RPMI8226 (cell line): ENCODE measurements at regions not wholly inside any gene's neighbourhood (a gene's known extent, or its start where the extent isn't known, plus 50 kb on each side); places are given as distances from the start of the nearest gene placed in this dataset.
"Not testable (repeated sequence)": the region's sequence is repeated elsewhere in the genome, so short reads cannot be mapped to it uniquely, and the experiment has no call there.

Source experiments
- DNase-seq: peaks from one replicate; pipeline ENCODE4 v3.0.0-alpha.2; 2015

GRCh38 chr1:30450818-30451233 lies 272.6 kb downstream of the MATN1 start:
- DNase-seq: no peak

- DNase-seq: no peak
These were observed 273.1 kb downstream of the MATN1 start for GRCh38 chr1:30450148-30450817.

GRCh38 chr1:30449428-30450147 lies 273.8 kb downstream of the MATN1 start:
- no peak for DNase-seq

GRCh38 chr1:30449003-30449402 lies 274.4 kb downstream of the MATN1 start:
- DNase-seq: no peak

- DNase-seq: no peak
These were observed 275.7 kb downstream of the MATN1 start for GRCh38 chr1:30447701-30448100.

DNA sequence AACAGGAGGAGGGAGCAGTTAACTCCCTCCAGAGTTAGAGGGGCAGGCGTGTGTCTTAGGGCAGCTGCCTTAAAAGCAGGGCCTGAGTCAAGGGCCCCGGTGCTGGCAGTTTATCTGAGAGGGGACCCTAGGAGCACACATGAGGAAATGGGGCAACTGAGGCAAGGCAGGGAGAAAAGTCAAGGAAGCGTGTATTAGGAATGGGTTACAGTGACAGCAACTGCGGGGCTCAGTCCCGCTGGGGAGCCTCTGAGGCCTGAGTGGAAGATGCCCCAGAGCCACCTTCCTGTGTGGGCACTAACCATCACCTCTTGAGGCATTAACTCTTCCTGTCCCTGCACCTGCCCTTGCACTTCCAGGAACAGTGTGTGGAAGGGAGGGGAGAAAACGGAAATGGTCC lies 276.3 kb downstream of the MATN1 start:
- DNase-seq: no peak

GRCh38 chr1:30446508-30446907 lies 276.9 kb downstream of the MATN1 start:
- no peak for DNase-seq

- no peak for DNase-seq
These were observed 277.3 kb downstream of the MATN1 start for GRCh38 chr1:30446095-30446494.

DNA sequence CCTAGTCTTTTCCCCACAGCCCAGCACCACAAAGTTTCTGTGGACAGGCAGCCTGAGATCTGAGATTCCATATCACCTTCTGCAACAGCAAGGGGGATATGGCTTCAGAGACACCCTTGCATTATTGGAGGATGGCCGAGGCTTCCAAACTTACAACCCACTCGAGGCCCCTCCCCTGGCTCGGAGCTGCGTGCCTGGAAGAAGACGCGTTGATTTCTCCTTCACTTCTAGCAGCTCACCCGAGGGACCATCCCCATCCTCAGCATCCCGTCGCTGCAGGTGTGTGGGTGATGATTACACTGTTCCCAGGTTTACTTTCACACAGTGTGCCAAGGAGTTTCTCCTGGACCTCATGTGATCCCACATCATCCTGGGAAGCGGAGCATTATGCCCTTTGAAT lies 277.9 kb downstream of the MATN1 start:
- DNase-seq: no peak

DNA sequence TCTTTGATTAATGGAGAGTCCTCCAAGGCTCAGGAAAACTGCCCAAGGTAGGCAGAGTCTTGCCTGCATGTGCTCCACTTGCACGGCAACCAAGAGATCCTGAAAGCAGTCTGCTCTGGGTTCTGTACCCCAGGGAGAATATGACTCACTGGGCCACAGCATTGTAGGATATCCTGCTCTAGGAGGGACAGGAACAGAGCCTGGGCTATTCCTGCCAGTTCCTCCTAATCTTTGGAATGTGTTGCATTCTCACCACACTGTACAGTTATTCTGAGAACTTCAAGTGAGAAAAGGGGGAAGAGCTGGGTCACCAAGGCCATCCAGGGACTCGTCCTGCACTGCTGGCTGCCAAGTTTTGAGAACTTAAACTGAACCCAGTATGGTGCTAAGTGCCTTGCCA lies 278.5 kb downstream of the MATN1 start:
- no peak for DNase-seq

GRCh38 chr1:30444401-30444800 lies 279.0 kb downstream of the MATN1 start:
- DNase-seq: no peak

- DNase-seq: not testable (repeated sequence)
These were observed 285.1 kb downstream of the MATN1 start for GRCh38 chr1:30438274-30438673.

DNA sequence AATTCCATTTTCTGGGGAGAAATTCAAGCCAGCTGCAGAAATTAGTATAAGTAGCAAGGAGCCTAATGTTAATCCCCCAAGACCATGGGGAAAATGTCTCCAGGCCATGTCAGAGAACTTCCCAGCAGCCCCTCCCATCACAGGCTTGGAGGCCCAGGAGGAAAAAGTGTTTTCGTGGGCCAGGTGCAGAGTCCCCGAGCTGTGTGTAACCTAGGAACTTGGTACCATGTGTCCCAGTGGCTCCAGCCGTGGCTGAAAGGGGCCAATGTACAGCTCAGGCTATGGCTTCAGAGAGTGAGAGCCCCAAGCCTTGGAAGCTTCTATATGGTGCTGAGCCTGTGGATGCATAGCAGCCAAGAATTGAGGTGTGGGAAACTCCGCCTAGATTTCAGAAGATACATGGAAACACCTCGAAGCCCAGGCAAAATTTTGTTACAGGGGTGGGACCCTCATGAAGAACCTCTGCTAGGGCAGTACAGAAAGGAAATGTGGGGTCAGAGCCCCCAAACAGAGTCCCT lies 286.3 kb downstream of the MATN1 start:
- DNase-seq: no peak

DNA sequence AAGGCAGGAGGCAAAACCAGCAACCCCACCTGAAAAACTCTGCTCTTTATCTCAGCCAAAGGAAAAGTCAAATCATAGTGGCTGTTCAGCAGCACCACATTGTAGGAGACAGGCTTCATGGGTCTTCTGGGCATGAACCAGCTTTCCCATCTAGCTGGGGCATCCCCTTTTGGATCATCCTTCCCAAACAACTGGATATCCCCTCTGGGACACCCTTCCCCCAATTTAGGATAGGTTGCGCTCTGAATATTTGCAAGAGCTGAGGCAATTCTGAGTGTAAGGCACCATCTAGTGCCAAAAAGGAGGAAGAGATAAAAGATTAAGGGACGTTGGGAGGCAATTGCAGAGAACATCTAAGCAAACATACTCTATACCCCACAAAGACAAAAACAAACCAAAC lies 295.8 kb downstream of the MATN1 start:
- DNase-seq: no peak

- DNase-seq: no peak
These were observed 298.3 kb downstream of the MATN1 start for GRCh38 chr1:30425046-30425445.

DNA sequence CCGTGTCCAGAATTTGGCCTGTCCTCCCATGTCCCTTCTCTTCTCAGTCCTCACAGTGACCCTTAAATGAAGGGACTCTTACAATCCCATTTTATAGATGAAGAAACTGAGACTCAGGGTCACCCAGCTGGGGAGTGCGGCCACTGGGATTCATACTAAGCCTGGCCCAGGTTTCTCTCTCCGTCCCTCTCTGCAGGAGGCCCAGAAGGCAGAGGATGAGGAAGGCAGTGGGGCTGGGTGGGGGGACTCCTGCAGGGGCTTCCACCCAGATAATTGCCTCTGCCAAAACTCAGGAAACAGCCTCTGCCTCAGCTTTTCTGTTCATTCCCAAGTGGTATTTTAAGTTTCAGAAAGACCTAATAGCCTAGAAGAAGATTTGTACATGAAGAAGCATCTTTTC lies 299.8 kb downstream of the MATN1 start:
- no peak for DNase-seq

GRCh38 chr1:30422251-30422650 lies 301.1 kb downstream of the MATN1 start:
- DNase-seq: no peak

- no peak for DNase-seq
These were observed 302.8 kb downstream of the MATN1 start for GRCh38 chr1:30420519-30421050.

DNA sequence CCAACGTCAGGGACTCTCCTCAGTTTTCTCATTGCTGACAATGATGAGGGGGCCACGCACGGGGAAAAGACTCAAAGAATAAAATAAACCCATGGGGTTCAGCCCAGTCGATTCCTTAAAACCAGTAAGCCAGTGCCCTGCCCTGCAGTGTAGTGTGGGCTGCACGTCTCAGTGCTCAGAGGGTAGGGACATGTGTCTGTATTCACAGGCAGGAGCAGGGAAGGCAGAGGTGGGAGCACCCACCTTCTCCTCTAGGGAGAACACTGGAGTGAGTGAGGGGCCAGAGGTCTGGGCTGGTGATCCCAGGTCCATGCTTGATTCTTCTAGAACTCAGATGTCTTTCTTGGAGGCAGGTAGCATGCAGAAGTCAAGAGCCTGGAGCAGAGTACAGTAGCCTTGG lies 303.6 kb downstream of the MATN1 start:
- no peak for DNase-seq

DNA sequence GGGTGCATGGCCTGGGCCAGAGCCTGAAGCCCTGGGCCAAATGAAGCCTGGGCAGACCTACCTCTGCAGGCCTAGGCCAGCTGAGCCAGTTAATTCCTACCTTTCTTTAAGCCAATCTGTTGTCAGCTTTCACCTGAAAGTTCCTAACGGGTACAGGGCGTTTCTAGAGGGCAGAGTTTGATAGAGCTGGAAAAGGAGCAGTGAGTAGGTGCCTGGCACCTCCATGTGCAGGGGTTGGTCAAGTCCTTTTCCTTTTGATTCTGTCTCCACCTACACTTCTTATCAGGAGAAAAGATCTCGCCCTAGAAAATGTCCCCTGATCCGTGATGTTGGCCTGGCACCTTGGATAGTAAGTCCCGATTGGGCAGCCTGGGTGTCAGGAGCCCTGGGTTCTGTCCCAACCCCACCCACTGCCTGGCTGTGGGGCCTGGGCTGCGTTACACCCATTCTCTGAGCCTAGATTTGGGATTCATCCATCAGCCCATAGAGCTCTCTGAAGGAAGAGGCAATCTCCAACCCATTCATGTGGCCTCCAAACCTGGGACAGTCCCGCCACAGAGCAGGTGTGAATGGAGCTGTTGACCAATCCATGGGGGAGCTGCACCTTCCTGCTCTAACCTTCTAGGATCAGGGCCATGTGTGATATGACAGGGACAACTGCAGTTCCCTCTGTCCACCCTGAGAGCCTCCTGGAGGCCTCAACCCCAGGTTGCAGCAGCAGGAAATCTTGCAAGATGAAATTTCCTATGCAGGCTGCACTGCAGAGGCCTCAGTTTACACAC lies 304.3 kb downstream of the MATN1 start:
- no peak for DNase-seq

- no peak for DNase-seq
These were observed 305.1 kb downstream of the MATN1 start for GRCh38 chr1:30418061-30418938.

DNA sequence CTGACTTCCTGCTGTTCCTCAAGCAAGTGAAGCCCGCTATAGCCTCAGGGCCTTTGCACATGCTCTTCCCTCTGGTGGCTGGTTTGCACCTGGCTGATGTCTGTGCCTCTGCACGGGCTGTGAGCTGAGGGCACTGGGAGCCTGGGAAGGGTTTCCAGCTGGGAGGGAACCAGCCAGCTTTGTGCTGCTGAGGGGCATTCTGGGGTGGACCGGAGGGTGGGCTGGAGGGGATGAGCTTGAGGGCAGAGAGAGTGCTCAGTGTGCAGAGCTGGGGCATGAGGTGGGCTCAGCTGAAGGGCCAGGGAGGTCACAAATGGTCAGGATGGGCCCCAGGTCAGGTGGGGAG lies 305.7 kb downstream of the MATN1 start:
- no peak for DNase-seq
